Testis (tissue), 2 donors: ENCODE measurements at regions not wholly inside any gene's neighbourhood (a gene's known extent, or its start where the extent isn't known, plus 50 kb on each side); places are given as distances from the start of the nearest gene placed in this dataset.

Source experiments
- POLR2A ChIP-seq: fragments of 450-650 bp; IDR thresholded peaks from one replicate; pipeline ENCODE4 v1.6.1; 2017; ENCODE audit warnings: antibody characterized with exemption, mild to moderate bottlenecking, moderate library complexity
- TF ChIP-seq, protein P1 (sequence below), 3 experiments: fragments of 450-650 bp in 2 of 3; fragments of 200-600 bp in 1 of 3; sonication (generic) in 1 of 3; IDR thresholded peaks; one replicate each; pipeline ENCODE4 v1.5.1; 2016 to 2019; ENCODE audit warnings: antibody characterized with exemption in 3 of 3, mild to moderate bottlenecking in 2 of 3, moderate library complexity in 1 of 3

DNA sequence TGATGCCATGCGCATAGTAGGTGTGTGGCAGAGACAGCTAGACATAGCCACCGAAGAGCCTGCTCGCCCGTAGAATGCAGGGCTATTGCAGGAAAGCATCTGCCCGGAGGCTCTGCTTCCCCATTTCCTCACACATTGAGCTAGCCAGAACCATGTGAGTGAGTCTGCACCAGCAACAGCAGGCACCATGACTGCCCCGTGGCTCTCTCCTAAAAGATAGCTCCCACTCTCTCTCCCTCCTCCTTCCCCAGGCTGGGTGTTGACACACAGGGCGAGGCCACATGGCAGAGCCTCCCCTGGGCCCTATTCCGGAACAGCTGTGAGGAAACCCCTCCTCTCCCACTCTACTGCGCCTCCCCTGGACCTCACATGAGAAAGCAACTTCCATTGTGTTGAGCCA, 52.3 kb upstream of the ATP12A start:
- TF ChIP-seq, protein P1, sequence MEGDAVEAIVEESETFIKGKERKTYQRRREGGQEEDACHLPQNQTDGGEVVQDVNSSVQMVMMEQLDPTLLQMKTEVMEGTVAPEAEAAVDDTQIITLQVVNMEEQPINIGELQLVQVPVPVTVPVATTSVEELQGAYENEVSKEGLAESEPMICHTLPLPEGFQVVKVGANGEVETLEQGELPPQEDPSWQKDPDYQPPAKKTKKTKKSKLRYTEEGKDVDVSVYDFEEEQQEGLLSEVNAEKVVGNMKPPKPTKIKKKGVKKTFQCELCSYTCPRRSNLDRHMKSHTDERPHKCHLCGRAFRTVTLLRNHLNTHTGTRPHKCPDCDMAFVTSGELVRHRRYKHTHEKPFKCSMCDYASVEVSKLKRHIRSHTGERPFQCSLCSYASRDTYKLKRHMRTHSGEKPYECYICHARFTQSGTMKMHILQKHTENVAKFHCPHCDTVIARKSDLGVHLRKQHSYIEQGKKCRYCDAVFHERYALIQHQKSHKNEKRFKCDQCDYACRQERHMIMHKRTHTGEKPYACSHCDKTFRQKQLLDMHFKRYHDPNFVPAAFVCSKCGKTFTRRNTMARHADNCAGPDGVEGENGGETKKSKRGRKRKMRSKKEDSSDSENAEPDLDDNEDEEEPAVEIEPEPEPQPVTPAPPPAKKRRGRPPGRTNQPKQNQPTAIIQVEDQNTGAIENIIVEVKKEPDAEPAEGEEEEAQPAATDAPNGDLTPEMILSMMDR (IDR thresholded peaks at IDR 0.05): no peak
- no peak for TF ChIP-seq POLR2A
